Naive thymus-derived CD8-positive, alpha-beta T cell (primary cell): ENCODE measurements at regions not wholly inside any gene's neighbourhood (a gene's known extent, or its start where the extent isn't known, plus 50 kb on each side); places are given as distances from the start of the nearest gene placed in this dataset.
A peak's percentile ranks its signal among the peaks of the same experiment; 100 is the strongest.

Source experiments
- ATAC-seq, 2 donors: fragments of 150-1000 bp; cut with Tn5 transposase in 1 of 2; sonication (Bioruptor Pico), chemical (Tn5 transposase) in 1 of 2; 1 replicate in 1 of 2; 2 replicates in 1 of 2; pipeline ENCODE4 v1.10.0; 2021; ENCODE audit warnings: mild to moderate bottlenecking in 2 of 2, moderate library complexity in 2 of 2
- POLR2A ChIA-PET: fragments of 350-600 bp; sonication (Branson Sonifier 250); formaldehyde crosslinking; loops from one replicate; lab custom pipeline; 2021; ENCODE audit warnings: antibody characterized with exemption; lab: Charles Lee
- DNase-seq, 10 donors: peaks; one replicate each; pipeline versions ENCODE4 v3.0.0 to v3.0.0-alpha.2; 2020 to 2022
- H3K27ac Mint-ChIP-seq, 10 donors: one replicate each; pipeline ENCODE4 v1.8.0; 2020 to 2022; ENCODE audit warnings: mild to moderate bottlenecking in 10 of 10, mixed read lengths in 10 of 10, moderate library complexity in 4 of 10, inconsistent platforms in 1 of 10
- H3K27me3 Mint-ChIP-seq, 5 donors: one replicate each; pipeline ENCODE4 v1.8.0; 2021 to 2022; ENCODE audit warnings: mixed read lengths in 5 of 5
- H3K36me3 Mint-ChIP-seq, 3 donors: one replicate each; pipeline ENCODE4 v1.8.0; 2020 to 2022; ENCODE audit warnings: mixed read lengths in 3 of 3, mild to moderate bottlenecking in 2 of 3, inconsistent platforms in 1 of 3
- H3K4me1 Mint-ChIP-seq, 4 donors: one replicate each; pipeline ENCODE4 v1.8.0; 2021 to 2022; ENCODE audit warnings: mixed read lengths in 4 of 4
- H3K4me3 Mint-ChIP-seq, 10 donors: one replicate each; pipeline ENCODE4 v1.8.0; 2020 to 2022; ENCODE audit warnings: mild to moderate bottlenecking in 10 of 10, mixed read lengths in 10 of 10, moderate library complexity in 6 of 10, inconsistent platforms in 1 of 10
- H3K9me3 Mint-ChIP-seq, 9 donors: one replicate each; pipeline ENCODE4 v1.8.0; 2020 to 2022; ENCODE audit warnings: mixed read lengths in 9 of 9, mild to moderate bottlenecking in 3 of 9, inconsistent platforms in 1 of 9, moderate library complexity in 1 of 9

DNA sequence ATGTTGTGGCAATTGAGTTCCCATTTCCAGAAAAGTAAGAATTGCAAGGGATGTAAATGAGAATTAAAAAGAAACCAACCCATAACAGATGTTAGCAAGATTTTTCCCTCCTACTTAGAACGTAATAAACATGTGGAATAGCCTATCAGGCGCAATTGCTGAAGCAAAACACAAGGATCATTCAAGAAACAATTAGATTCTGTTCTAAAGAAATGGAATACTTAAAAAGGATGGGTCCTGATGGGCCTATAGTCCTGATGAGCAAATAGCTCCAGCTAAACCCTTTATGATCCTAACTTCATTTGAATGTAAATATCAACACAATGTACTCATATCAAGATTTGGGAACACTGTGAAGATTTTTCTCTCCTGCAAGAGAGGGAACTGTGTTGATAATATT, 771.0 kb upstream of the CDH7 start:
- no peaks in the 10 kb centered on the region for H3K36me3 Mint-ChIP-seq
- H3K4me1 Mint-ChIP-seq = no peaks in the 10 kb centered on the region
- H3K4me3 Mint-ChIP-seq = no peak overlapping the region
- no peak for DNase-seq
- H3K9me3 Mint-ChIP-seq = peaks cover 0 to 9% (median 3%) of the 10 kb centered on the region in 9 donors
- no peak overlapping the region for H3K27ac Mint-ChIP-seq
- no peak for ATAC-seq
- H3K27me3 Mint-ChIP-seq = no peaks in the 10 kb centered on the region
- POLR2A ChIA-PET = no interaction called here

- no peak for ATAC-seq
- no peak for DNase-seq
- no peaks in the 10 kb centered on the region for H3K4me1 Mint-ChIP-seq
- no peak overlapping the region for H3K4me3 Mint-ChIP-seq
- H3K9me3 Mint-ChIP-seq = peaks cover 0 to 10% (median 0%) of the 10 kb centered on the region in 9 donors
- no peaks in the 10 kb centered on the region for H3K36me3 Mint-ChIP-seq
- H3K27ac Mint-ChIP-seq = no peak overlapping the region
- no peaks in the 10 kb centered on the region for H3K27me3 Mint-ChIP-seq
- POLR2A ChIA-PET = no interaction called here
Measured at GRCh38 chr18:64974391-64975125, 776.3 kb upstream of the CDH7 start.

DNA sequence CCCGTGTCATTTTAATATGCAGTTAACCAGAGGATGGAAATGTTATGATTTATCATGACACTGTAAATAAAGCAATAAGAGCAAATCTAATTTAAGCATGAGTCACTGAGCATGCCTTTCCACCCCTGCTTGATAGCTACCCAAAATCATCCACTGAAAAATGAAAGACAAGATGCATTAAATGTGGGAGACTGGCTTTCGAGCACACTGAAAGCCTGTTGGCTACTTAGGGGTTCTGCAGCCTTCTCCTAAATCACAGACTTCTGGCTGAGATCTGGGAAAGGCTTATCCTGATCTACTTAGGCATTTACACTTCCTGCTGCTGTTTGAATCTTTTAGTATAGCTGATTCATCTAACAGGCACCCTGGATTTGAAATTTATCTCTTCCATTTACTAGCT, 778.3 kb upstream of the CDH7 start:
- POLR2A ChIA-PET = no interaction called here
- peaks cover 0 to 10% (median 0%) of the 10 kb centered on the region in 9 donors for H3K9me3 Mint-ChIP-seq
- no peaks in the 10 kb centered on the region for H3K36me3 Mint-ChIP-seq

GRCh38 chr18:64966667-64967066, 784.1 kb upstream of the CDH7 start:
- no peak for DNase-seq
- Mint-ChIP-seq H3K27me3 (no peaks in the 10 kb centered on the region), H3K27ac (no peak overlapping the region), H3K36me3 (no peaks in the 10 kb centered on the region), H3K4me3 (no peak overlapping the region), H3K4me1 (no peaks in the 10 kb centered on the region), H3K9me3 (peaks cover 0 to 19% (median 2%) of the 10 kb centered on the region in 9 donors)
- POLR2A ChIA-PET = no interaction called here
- ATAC-seq = no peak

More for the DNA sequence above, 778.3 kb upstream of the CDH7 start:
- H3K27ac Mint-ChIP-seq = no peak overlapping the region
- no peak for DNase-seq
- no peaks in the 10 kb centered on the region for H3K4me1 Mint-ChIP-seq
- no peak overlapping the region for H3K4me3 Mint-ChIP-seq
- no peak for ATAC-seq
- H3K27me3 Mint-ChIP-seq = no peaks in the 10 kb centered on the region

DNA sequence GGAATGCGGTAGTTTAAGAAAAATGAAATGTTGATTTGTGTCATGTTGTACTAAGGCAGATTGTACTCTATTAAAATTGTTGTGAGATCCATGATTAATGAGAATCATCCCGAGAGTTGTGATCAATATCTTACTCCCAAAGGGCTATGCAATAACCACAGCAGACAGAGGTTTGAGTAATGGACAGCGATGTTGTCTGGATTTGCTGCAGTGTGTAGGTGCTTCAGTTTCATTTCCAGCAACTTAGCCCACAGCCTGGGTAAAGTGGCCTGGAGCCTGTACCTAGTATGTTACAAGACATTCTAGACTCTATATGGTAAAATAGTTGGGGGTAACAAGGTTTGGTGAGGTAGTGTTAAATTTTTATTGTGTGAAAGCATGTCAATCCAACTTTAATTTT, 794.3 kb upstream of the CDH7 start:
- DNase-seq = no peak
- no peak for ATAC-seq
- peaks cover 0 to 10% (median 0%) of the 10 kb centered on the region in 9 donors for H3K9me3 Mint-ChIP-seq
- H3K4me1 Mint-ChIP-seq = no peaks in the 10 kb centered on the region
- no peaks in the 10 kb centered on the region for H3K36me3 Mint-ChIP-seq
- H3K27ac Mint-ChIP-seq = no peak overlapping the region
- no peaks in the 10 kb centered on the region for H3K27me3 Mint-ChIP-seq
- no peak overlapping the region for H3K4me3 Mint-ChIP-seq
- POLR2A ChIA-PET = no interaction called here

DNA sequence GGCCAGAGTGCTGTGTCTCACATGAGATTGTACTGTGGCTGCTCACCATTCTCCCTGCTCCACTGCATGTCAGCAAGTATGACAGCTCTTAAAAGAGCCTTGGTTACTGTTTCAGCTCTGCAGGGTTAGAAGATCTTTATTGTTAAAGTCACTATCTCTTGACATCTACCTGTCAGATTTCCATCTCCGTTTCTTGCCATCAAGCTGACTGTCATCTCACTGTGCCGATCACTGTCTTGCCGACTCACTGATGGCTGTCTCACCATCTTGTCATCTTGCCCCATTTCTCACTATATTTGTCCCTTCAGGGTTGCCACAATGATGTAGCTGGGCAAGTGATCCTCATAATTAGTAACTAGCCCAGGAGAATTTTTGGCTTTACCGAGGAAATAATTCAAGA, 800.9 kb upstream of the CDH7 start:
- Mint-ChIP-seq H3K4me3 (no peak overlapping the region), H3K36me3 (no peaks in the 10 kb centered on the region), H3K27me3 (no peaks in the 10 kb centered on the region), H3K27ac (no peak overlapping the region), H3K4me1 (peaks cover 0 to 2% (median 0%) of the 10 kb centered on the region in 4 donors), H3K9me3 (peaks cover 2 to 31% (median 13%) of the 10 kb centered on the region in 9 donors)
- DNase-seq = no peak
- ATAC-seq = no peak
- POLR2A ChIA-PET = no interaction called here

DNA sequence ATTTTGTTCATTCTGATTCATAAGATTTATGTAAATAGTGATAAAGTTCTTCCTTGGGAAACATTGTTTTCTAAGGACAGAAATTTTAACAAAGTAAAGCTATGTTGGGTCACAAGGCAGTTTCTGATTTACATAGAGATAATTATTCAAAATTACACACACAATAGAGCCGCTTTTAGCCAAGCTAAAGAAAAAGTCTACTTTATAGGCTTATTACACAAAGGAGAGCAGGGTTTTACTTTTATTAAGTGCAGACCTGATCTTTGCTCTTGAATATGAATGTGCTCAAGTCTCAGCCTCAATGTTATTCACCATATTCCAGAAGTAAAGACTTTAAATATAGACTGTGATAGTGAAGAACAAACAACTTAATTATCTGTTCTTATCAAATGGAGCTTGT, 787.8 kb upstream of the LINC00305 start:
- ATAC-seq (no peak), DNase-seq (no peak)
- H3K27ac Mint-ChIP-seq = no peak overlapping the region
- no peaks in the 10 kb centered on the region for H3K4me1 Mint-ChIP-seq
- H3K36me3 Mint-ChIP-seq = no peaks in the 10 kb centered on the region
- H3K27me3 Mint-ChIP-seq = no peaks in the 10 kb centered on the region
- POLR2A ChIA-PET = no interaction called here
- H3K4me3 Mint-ChIP-seq = no peak overlapping the region
- peaks cover 0 to 7% (median 2%) of the 10 kb centered on the region in 9 donors for H3K9me3 Mint-ChIP-seq

- no peak overlapping the region for H3K4me3 Mint-ChIP-seq
- peaks cover 0 to 8% (median 2%) of the 10 kb centered on the region in 9 donors for H3K9me3 Mint-ChIP-seq
Measured at GRCh38 chr18:64929036-64929435, 780.1 kb upstream of the LINC00305 start.

DNA sequence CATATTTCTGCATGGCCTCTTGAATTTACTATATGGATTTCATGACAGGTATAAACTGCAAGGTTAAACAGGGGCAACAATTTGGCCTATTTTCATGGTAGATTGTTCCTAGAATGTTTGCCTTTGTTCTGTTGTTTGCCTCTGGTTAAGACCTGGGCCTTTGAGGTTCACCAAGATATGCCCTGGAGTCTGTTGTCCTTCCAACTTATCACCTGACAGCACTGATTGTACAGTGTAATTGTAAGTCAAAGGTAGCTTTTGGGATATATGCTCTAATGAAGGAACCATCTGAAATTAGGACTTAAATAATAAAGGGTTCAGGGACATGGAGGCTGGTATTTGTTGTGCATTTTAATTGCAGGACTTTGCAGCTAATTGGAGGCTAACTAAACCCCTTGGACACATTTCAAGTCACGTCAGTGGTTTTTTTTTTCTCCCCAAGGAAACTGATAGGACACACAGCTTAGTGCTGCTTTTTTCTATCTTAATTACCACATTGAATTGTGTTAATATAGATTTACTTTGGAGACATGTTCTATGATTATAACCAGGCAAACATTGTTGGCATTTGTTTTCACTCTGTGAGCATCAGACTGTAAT, 771.2 kb upstream of the LINC00305 start:
- Mint-ChIP-seq H3K36me3 (no peaks in the 10 kb centered on the region), H3K9me3 (peaks cover 0 to 13% (median 5%) of the 10 kb centered on the region in 9 donors), H3K4me1 (no peaks in the 10 kb centered on the region), H3K27ac (no peak overlapping the region), H3K4me3 (no peak overlapping the region), H3K27me3 (no peaks in the 10 kb centered on the region)
- POLR2A ChIA-PET = no interaction called here
- DNase-seq (no peak), ATAC-seq (no peak)

More at GRCh38 chr18:64929036-64929435, 780.1 kb upstream of the LINC00305 start:
- no peaks in the 10 kb centered on the region for H3K36me3 Mint-ChIP-seq
- ATAC-seq (no peak), DNase-seq (no peak)
- H3K4me1 Mint-ChIP-seq = no peaks in the 10 kb centered on the region
- H3K27ac Mint-ChIP-seq = no peak overlapping the region
- POLR2A ChIA-PET = no interaction called here
- no peaks in the 10 kb centered on the region for H3K27me3 Mint-ChIP-seq

- Mint-ChIP-seq H3K4me1 (no peaks in the 10 kb centered on the region), H3K4me3 (no peak overlapping the region), H3K27ac (no peak overlapping the region)
Measured at GRCh38 chr18:64918851-64919250, 770.0 kb upstream of the LINC00305 start.

GRCh38 chr18:64893349-64893748, 744.5 kb upstream of the LINC00305 start:
- Mint-ChIP-seq H3K9me3 (peaks cover 9 to 22% (median 13%) of the 10 kb centered on the region in 9 donors), H3K27ac (no peak overlapping the region), H3K27me3 (no peaks in the 10 kb centered on the region), H3K36me3 (no peaks in the 10 kb centered on the region), H3K4me3 (no peak overlapping the region), H3K4me1 (no peaks in the 10 kb centered on the region)
- DNase-seq = no peak
- POLR2A ChIA-PET = no interaction called here
- no peak for ATAC-seq

More at GRCh38 chr18:64918851-64919250, 770.0 kb upstream of the LINC00305 start:
- Mint-ChIP-seq H3K9me3 (peaks cover 0 to 10% (median 4%) of the 10 kb centered on the region in 9 donors), H3K36me3 (no peaks in the 10 kb centered on the region), H3K27me3 (no peaks in the 10 kb centered on the region)
- POLR2A ChIA-PET = no interaction called here
- ATAC-seq (no peak), DNase-seq (no peak)

- POLR2A ChIA-PET = no interaction called here
- no peak overlapping the region for H3K27ac Mint-ChIP-seq
- no peaks in the 10 kb centered on the region for H3K4me1 Mint-ChIP-seq
- H3K4me3 Mint-ChIP-seq = no peak overlapping the region
- no peaks in the 10 kb centered on the region for H3K27me3 Mint-ChIP-seq
- H3K36me3 Mint-ChIP-seq = no peaks in the 10 kb centered on the region
- H3K9me3 Mint-ChIP-seq = peaks cover 0 to 19% (median 8%) of the 10 kb centered on the region in 9 donors
- DNase-seq = no peak
- ATAC-seq = no peak
Measured at GRCh38 chr18:64888956-64889355, 740.1 kb upstream of the LINC00305 start.

DNA sequence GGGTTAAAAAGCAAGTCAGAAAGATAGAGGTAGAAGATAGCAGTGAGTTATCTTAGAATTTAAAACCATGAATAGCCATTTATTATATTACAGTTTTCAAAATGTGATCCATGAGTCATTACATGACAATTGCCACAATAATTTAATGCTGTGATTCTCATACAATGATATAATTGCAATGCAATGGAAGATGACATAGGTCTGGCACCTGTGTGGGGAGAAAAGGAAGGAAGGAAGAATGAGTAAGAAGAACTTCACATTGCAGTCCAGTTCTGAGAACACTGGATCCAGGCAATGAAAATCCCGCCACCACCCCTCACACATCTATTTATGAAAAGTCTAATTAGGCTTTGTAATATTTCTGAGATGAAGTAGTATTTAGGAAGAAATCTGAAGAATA, 738.1 kb upstream of the LINC00305 start:
- POLR2A ChIA-PET = no interaction called here
- H3K9me3 Mint-ChIP-seq = peaks cover 0 to 16% (median 3%) of the 10 kb centered on the region in 9 donors

More for the DNA sequence above, 738.1 kb upstream of the LINC00305 start:
- no peaks in the 10 kb centered on the region for H3K36me3 Mint-ChIP-seq
- H3K4me1 Mint-ChIP-seq = no peaks in the 10 kb centered on the region
- DNase-seq (no peak), ATAC-seq (no peak)
- H3K4me3 Mint-ChIP-seq = no peak overlapping the region
- H3K27ac Mint-ChIP-seq = peak overlapping the region in 1 of 10 donors; percentile 31
- no peaks in the 10 kb centered on the region for H3K27me3 Mint-ChIP-seq
